ENCODE measurements at regions not wholly inside any gene's neighbourhood (a gene's known extent, or its start where the extent isn't known, plus 50 kb on each side); places are given as distances from the start of the nearest gene placed in this dataset.

GRCh38 chr6:76217606-76218005, 145.1 kb upstream of the IMPG1 start:
- TF ChIP-seq, protein P1, sequence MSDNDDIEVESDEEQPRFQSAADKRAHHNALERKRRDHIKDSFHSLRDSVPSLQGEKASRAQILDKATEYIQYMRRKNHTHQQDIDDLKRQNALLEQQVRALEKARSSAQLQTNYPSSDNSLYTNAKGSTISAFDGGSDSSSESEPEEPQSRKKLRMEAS (IDR thresholded peaks at IDR 0.05): no peak
- TF ChIP-seq ZFP36 (IDR thresholded peaks at IDR 0.05; ENCODE audit: borderline replicate concordance, partially characterized antibody): no peak
- no peak for ATAC-seq
- no peak for FAIRE-seq
- ChIA-PET POLR2A (no interaction called here), CTCF (no interaction called here)
- no peak for DNase-seq (ENCODE audit: low read depth in 1 of 2, low spot score in 1 of 2)
- no peak overlapping the region for H3K27ac ChIP-seq
- no peak overlapping the region for H3K4me2 ChIP-seq
- H3K4me3 ChIP-seq: no peak overlapping the region
- H3K4me1 ChIP-seq: no peaks in the 10 kb centered on the region
- H3K9me3 ChIP-seq: no peaks in the 10 kb centered on the region
- 16% methylated on average over 2 of the region's 2 CpGs for WGBS (ENCODE audit: missing lambda C conversion rate)

GRCh38 chr6:76214546-76214945, 142.1 kb upstream of the IMPG1 start:
- ChIA-PET CTCF (no interaction called here), POLR2A (no interaction called here)
- FAIRE-seq (no peak), DNase-seq (ENCODE audit: low read depth in 1 of 2, low spot score in 1 of 2) (no peak), ATAC-seq (no peak)
- 6% methylated on average over 4 of the region's 4 CpGs for WGBS (ENCODE audit: missing lambda C conversion rate)
- TF ChIP-seq EP300 (IDR thresholded peaks at IDR 0.05) (no peak), CTCF (IDR thresholded peaks at IDR 0.05) (no peak), RCOR1 (IDR thresholded peaks at IDR 0.05; ENCODE audit: low read depth, low read length) (no peak), NPAS2 (CRISPR knock-in tag; IDR thresholded peaks at IDR 0.05; ENCODE audit: borderline replicate concordance) (no peak)
- H3K4me2 ChIP-seq: no peak overlapping the region
- no peak overlapping the region for H3K27ac ChIP-seq
- no peaks in the 10 kb centered on the region for H3K9me3 ChIP-seq
- no peak overlapping the region for H3K4me3 ChIP-seq
- H3K4me1 ChIP-seq: no peaks in the 10 kb centered on the region

- H3K9me3 ChIP-seq: no peaks in the 10 kb centered on the region
- WGBS (ENCODE audit: missing lambda C conversion rate): 0% methylated on average over 1 of the region's 1 CpG
- POLR2A ChIA-PET: no interaction called here
- no peak for FAIRE-seq
- no peak for DNase-seq (ENCODE audit: low read depth in 1 of 2, low spot score in 1 of 2)
- no peak for TF ChIP-seq ZNF302 (CRISPR knock-in tag; IDR thresholded peaks at IDR 0.05)
- no peak for TF ChIP-seq JUNB (IDR thresholded peaks at IDR 0.05)
- TF ChIP-seq HOXB5 (CRISPR knock-in tag; IDR thresholded peaks at IDR 0.05): no peak
- no peak for TF ChIP-seq MAFK (IDR thresholded peaks at IDR 0.05; ENCODE audit: partially characterized antibody)
- no peak for TF ChIP-seq E2F6 (IDR thresholded peaks at IDR 0.05; ENCODE audit: borderline replicate concordance, low read depth)
- TF ChIP-seq, protein P2, sequence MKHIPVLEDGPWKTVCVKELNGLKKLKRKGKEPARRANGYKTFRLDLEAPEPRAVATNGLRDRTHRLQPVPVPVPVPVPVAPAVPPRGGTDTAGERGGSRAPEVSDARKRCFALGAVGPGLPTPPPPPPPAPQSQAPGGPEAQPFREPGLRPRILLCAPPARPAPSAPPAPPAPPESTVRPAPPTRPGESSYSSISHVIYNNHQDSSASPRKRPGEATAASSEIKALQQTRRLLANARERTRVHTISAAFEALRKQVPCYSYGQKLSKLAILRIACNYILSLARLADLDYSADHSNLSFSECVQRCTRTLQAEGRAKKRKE (CRISPR knock-in tag; IDR thresholded peaks at IDR 0.05; ENCODE audit: low read depth): no peak
- TF ChIP-seq CHD2 (IDR thresholded peaks at IDR 0.05; ENCODE audit: low read length, partially characterized antibody): no peak
- TF ChIP-seq JUN (IDR thresholded peaks at IDR 0.05): no peak
- TF ChIP-seq HEYL (CRISPR knock-in tag; IDR thresholded peaks at IDR 0.05): no peak
- no peak for TF ChIP-seq RNF2 (IDR thresholded peaks at IDR 0.05; ENCODE audit: borderline replicate concordance, low read depth)
- no peak for TF ChIP-seq ZC3H11A (IDR thresholded peaks at IDR 0.05)
- TF ChIP-seq ELK1 (IDR thresholded peaks at IDR 0.05; ENCODE audit: low read depth, low read length): no peak
- H3K4me2 ChIP-seq: no peak overlapping the region
- CTCF ChIA-PET: no interaction called here
- no peak overlapping the region for H3K4me3 ChIP-seq
- no peak overlapping the region for H3K27ac ChIP-seq
- no peak for ATAC-seq
- no peaks in the 10 kb centered on the region for H3K4me1 ChIP-seq
Observed at GRCh38 chr6:76174722-76175121, 102.3 kb upstream of the IMPG1 start.
